ENCODE measurements at regions not wholly inside any gene's neighbourhood (a gene's known extent, or its start where the extent isn't known, plus 50 kb on each side); places are given as distances from the start of the nearest gene placed in this dataset.

DNA sequence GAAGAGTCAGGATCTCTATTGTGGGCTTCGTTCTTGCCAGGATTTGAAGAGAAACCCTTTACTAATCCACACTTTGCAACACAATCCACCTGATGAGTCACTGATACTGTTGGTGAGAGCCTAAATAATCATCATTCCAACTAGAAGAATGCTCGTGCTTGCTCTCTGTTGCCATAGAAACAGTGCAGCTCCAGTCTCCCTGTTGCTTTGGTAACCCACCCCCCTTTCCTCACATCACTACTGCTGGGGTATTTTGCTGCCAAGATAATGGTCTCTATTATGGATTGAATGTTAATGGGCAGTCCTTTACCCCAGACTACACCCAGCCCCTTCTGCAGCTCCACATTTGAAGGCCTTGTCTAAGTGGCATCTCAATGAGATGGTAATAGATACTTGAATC is 190.4 kb downstream of the ABCC12 start:
- Histone ChIP-seq H3K9me1 (ENCODE audit: control insufficient read depth, insufficient read depth, low read length) (no peaks in the 10 kb centered on the region), H3K4me2 (ENCODE audit: insufficient read depth, low read length) (no peak overlapping the region), H2AFZ (ENCODE audit: low read depth, low read length) (no peak overlapping the region), H3K27ac (ENCODE audit: extremely low read depth, low read depth, low read length) (no peak overlapping the region), H3K4me3 (no peak overlapping the region), H3K9me3 (replicated peaks; ENCODE audit: control insufficient read depth, insufficient read depth, low read depth, low read length) (no peaks in the 10 kb centered on the region), H3K27me3 (ENCODE audit: control insufficient read depth in 2 of 2, insufficient read depth in 2 of 2, low read length in 2 of 2) (no peaks in the 10 kb centered on the region), H3K4me1 (replicated peaks in 1 of 2; ENCODE audit: control insufficient read depth in 2 of 2, insufficient read depth in 2 of 2, low read length in 2 of 2) (no peaks in the 10 kb centered on the region), H3K9ac (ENCODE audit: insufficient read depth in 1 of 2, low read depth in 2 of 2, low read length in 2 of 2) (no peak overlapping the region), H3K79me2 (ENCODE audit: control insufficient read depth, insufficient read depth, low read length) (no peaks in the 10 kb centered on the region), H4K20me1 (replicated peaks; ENCODE audit: control insufficient read depth, insufficient read depth, low read length) (no peaks in the 10 kb centered on the region), H3K36me3 (ENCODE audit: control insufficient read depth, insufficient read depth, low read length) (no peaks in the 10 kb centered on the region)
- TF ChIP-seq RFX1 (IDR thresholded peaks at IDR 0.05) (peak; percentile 57), STAT5A (IDR thresholded peaks at IDR 0.05; ENCODE audit: borderline replicate concordance, low read length) (no peak), USF2 (CRISPR knock-in tag; IDR thresholded peaks at IDR 0.05) (no peak), CREB1 (IDR thresholded peaks at IDR 0.05) (no peak), CREB1 (CRISPR knock-in tag; IDR thresholded peaks at IDR 0.05) (no peak), MYBL2 (IDR thresholded peaks at IDR 0.05; ENCODE audit: low read depth) (no peak), MYBL2 (CRISPR knock-in tag; IDR thresholded peaks at IDR 0.05; ENCODE audit: borderline replicate concordance) (no peak)
- FAIRE-seq = no peak
- WGBS (ENCODE audit: insufficient coverage, low coverage, missing lambda C conversion rate) = 0% methylated on average over 2 of the region's 2 CpGs
- no peak for ATAC-seq
- no peak for DNase-seq (ENCODE audit: extremely low read depth in 1 of 4, low spot score in 3 of 4)
- in situ Hi-C loops (cut with MboI) = no loop called here
- no TSS peak for BruUV-seq (replicated peaks)
- ChIA-PET POLR2A (no interaction called here), CTCF (ENCODE audit: low intra/inter-chr PET ratio) (no interaction called here)
- intact Hi-C loops (cut with micrococcal nuclease) = no loop called here

DNA sequence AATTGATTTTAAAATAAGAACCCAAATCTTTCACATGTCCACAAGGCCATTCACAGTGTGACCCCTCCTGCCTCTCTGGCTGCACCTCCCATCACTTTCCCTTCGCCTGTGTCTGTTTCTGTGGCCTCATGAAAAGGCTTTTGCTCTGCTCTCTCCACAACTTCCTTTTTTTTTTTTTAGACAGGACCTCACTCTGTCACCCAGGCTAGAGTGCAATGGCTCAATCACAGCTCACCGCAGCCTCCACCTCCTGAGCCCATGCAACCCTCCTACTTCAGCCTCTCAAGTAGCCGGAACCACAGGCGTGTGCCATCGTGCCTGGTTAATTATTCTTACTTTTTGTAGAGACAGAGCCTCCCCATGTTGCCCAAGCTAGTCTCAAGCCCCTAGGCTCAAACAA is 197.1 kb downstream of the ABCC12 start:
- WGBS (ENCODE audit: insufficient coverage, low coverage, missing lambda C conversion rate) = 0% methylated on average over 4 of the region's 5 CpGs
- POLR2A ChIA-PET = no interaction called here
- BruUV-seq (replicated peaks) = no TSS peak
- no peak for TF ChIP-seq TBP (optimal IDR thresholded peaks at IDR 0.05; ENCODE audit: low read depth, low read length)
- no peak for TF ChIP-seq BMI1 (IDR thresholded peaks at IDR 0.05; ENCODE audit: low read length)
- TF ChIP-seq, protein P1, sequence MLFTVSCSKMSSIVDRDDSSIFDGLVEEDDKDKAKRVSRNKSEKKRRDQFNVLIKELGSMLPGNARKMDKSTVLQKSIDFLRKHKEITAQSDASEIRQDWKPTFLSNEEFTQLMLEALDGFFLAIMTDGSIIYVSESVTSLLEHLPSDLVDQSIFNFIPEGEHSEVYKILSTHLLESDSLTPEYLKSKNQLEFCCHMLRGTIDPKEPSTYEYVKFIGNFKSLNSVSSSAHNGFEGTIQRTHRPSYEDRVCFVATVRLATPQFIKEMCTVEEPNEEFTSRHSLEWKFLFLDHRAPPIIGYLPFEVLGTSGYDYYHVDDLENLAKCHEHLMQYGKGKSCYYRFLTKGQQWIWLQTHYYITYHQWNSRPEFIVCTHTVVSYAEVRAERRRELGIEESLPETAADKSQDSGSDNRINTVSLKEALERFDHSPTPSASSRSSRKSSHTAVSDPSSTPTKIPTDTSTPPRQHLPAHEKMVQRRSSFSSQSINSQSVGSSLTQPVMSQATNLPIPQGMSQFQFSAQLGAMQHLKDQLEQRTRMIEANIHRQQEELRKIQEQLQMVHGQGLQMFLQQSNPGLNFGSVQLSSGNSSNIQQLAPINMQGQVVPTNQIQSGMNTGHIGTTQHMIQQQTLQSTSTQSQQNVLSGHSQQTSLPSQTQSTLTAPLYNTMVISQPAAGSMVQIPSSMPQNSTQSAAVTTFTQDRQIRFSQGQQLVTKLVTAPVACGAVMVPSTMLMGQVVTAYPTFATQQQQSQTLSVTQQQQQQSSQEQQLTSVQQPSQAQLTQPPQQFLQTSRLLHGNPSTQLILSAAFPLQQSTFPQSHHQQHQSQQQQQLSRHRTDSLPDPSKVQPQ (CRISPR knock-in tag; IDR thresholded peaks at IDR 0.05; ENCODE audit: borderline replicate concordance) = no peak
- no peak for TF ChIP-seq MBD2 (IDR thresholded peaks at IDR 0.05; ENCODE audit: borderline replicate concordance, low read depth)
- no peak for TF ChIP-seq ZNF253 (CRISPR knock-in tag; conservative IDR thresholded peaks at IDR 0.05)
- TF ChIP-seq CEBPB (tag; IDR thresholded peaks at IDR 0.05) = no peak
- TF ChIP-seq ZNF263 (CRISPR knock-in tag; IDR thresholded peaks at IDR 0.05; ENCODE audit: borderline replicate concordance) = no peak
- TF ChIP-seq FOXP1 (CRISPR knock-in tag; IDR thresholded peaks at IDR 0.05) = no peak

More for the DNA sequence above, 197.1 kb downstream of the ABCC12 start:
- no peak overlapping the region for H3K4me3 ChIP-seq
- no peaks in the 10 kb centered on the region for H3K79me2 ChIP-seq (ENCODE audit: control insufficient read depth, insufficient read depth, low read length)
- no peak overlapping the region for H3K27ac ChIP-seq (ENCODE audit: extremely low read depth, low read depth, low read length)
- no peak for DNase-seq (ENCODE audit: extremely low read depth in 1 of 4, low spot score in 3 of 4)
- H3K36me3 ChIP-seq (ENCODE audit: control insufficient read depth, insufficient read depth, low read length) = no peaks in the 10 kb centered on the region
- in situ Hi-C loops (cut with MboI) = no loop called here
- no peak overlapping the region for H2AFZ ChIP-seq (ENCODE audit: low read depth, low read length)
- H4K20me1 ChIP-seq (replicated peaks; ENCODE audit: control insufficient read depth, insufficient read depth, low read length) = no peaks in the 10 kb centered on the region
- intact Hi-C loops (cut with micrococcal nuclease) = no loop called here
- no peaks in the 10 kb centered on the region for H3K9me1 ChIP-seq (ENCODE audit: control insufficient read depth, insufficient read depth, low read length)
- H3K9ac ChIP-seq (ENCODE audit: insufficient read depth in 1 of 2, low read depth in 2 of 2, low read length in 2 of 2) = no peak overlapping the region
- CTCF ChIA-PET (ENCODE audit: low intra/inter-chr PET ratio) = interaction anchor here (0.6 kb wide), 1 partner anchor 120 kb away, joined by 4 read pairs; no protein-coding TSS in a partner anchor
- no peaks in the 10 kb centered on the region for H3K9me3 ChIP-seq (replicated peaks; ENCODE audit: control insufficient read depth, insufficient read depth, low read depth, low read length)
- ATAC-seq = no peak
- no peak overlapping the region for H3K4me2 ChIP-seq (ENCODE audit: insufficient read depth, low read length)
- H3K27me3 ChIP-seq (ENCODE audit: control insufficient read depth in 2 of 2, insufficient read depth in 2 of 2, low read length in 2 of 2) = no peaks in the 10 kb centered on the region; a peak in 1 of 5 replicates
- FAIRE-seq = no peak
- no peaks in the 10 kb centered on the region for H3K4me1 ChIP-seq (replicated peaks in 1 of 2; ENCODE audit: control insufficient read depth in 2 of 2, insufficient read depth in 2 of 2, low read length in 2 of 2)
